HG03025 (cell line): ENCODE measurements at regions not wholly inside any gene's neighbourhood (a gene's known extent, or its start where the extent isn't known, plus 50 kb on each side); places are given as distances from the start of the nearest gene placed in this dataset.
"Not testable (repeated sequence)": the region's sequence is repeated elsewhere in the genome, so short reads cannot be mapped to it uniquely, and the experiment has no call there.

Source experiments
- ATAC-seq: cut with Tn5 transposase; IDR thresholded peaks from one replicate; pipeline ENCODE4 v1.9.1; 2021; ENCODE audit warnings: mild to moderate bottlenecking, moderate library complexity; ENCODE audit not compliant: unreplicated experiment, low FRiP score

- ATAC-seq: no peak
Measured at GRCh38 chr10:121313119-121313875, 284.9 kb downstream of the FGFR2 start.

- ATAC-seq: no peak
Measured at GRCh38 chr10:121316432-121316831, 281.8 kb downstream of the FGFR2 start.

- ATAC-seq: no peak
Measured at GRCh38 chr10:121317374-121317773, 280.9 kb downstream of the FGFR2 start.

GRCh38 chr10:121322046-121322445 is 276.2 kb downstream of the FGFR2 start:
- no peak for ATAC-seq

GRCh38 chr10:121322776-121323175 is 275.5 kb downstream of the FGFR2 start:
- ATAC-seq: no peak

GRCh38 chr10:121323443-121323842 is 274.8 kb downstream of the FGFR2 start:
- no peak for ATAC-seq

GRCh38 chr10:121324678-121325213 is 273.5 kb downstream of the FGFR2 start:
- ATAC-seq: no peak

- ATAC-seq: no peak
Measured at GRCh38 chr10:121325490-121326231, 272.6 kb downstream of the FGFR2 start.

- ATAC-seq: no peak
Measured at GRCh38 chr10:121326905-121327304, 271.3 kb downstream of the FGFR2 start.

GRCh38 chr10:121327727-121328126 is 270.5 kb downstream of the FGFR2 start:
- no peak for ATAC-seq

- not testable (repeated sequence) for ATAC-seq
Measured at GRCh38 chr10:121329631-121330030, 268.6 kb downstream of the FGFR2 start.

GRCh38 chr10:121330563-121330962 is 267.7 kb downstream of the FGFR2 start:
- ATAC-seq: no peak

GRCh38 chr10:121332353-121332752 is 265.9 kb downstream of the FGFR2 start:
- ATAC-seq: no peak

GRCh38 chr10:121332829-121333765 is 265.1 kb downstream of the FGFR2 start:
- no peak for ATAC-seq

- no peak for ATAC-seq
Measured at GRCh38 chr10:121335386-121335925, 262.8 kb downstream of the FGFR2 start.

GRCh38 chr10:121337427-121337826 is 260.8 kb downstream of the FGFR2 start:
- no peak for ATAC-seq

GRCh38 chr10:121338206-121338980 is 259.9 kb downstream of the FGFR2 start:
- no peak for ATAC-seq

GRCh38 chr10:121339114-121339513 is 259.1 kb downstream of the FGFR2 start:
- no peak for ATAC-seq

- no peak for ATAC-seq
Measured at GRCh38 chr10:121340271-121340831, 257.9 kb downstream of the FGFR2 start.
